Smooth muscle cell of the brain vasculature (primary cell): ENCODE measurements at regions not wholly inside any gene's neighbourhood (a gene's known extent, or its start where the extent isn't known, plus 50 kb on each side); places are given as distances from the start of the nearest gene placed in this dataset.

Experiments used
- DNase-seq: peaks from one replicate; pipeline ENCODE4 v3.0.0-alpha.2; 2012; ENCODE audit warnings: low read depth, low spot score

- DNase-seq, result no peak
Measured at GRCh38 chr11:8340296-8340695, 76.6 kb upstream of the LMO1 start.

GRCh38 chr11:8339592-8340022 lies 75.9 kb upstream of the LMO1 start:
- DNase-seq, result no peak

GRCh38 chr11:8338138-8338537 lies 74.5 kb upstream of the LMO1 start:
- no peak for DNase-seq

GRCh38 chr11:8337130-8337795 lies 73.6 kb upstream of the LMO1 start:
- no peak for DNase-seq

- no peak for DNase-seq
Measured at GRCh38 chr11:8336356-8337129, 72.9 kb upstream of the LMO1 start.

- no peak for DNase-seq
Measured at GRCh38 chr11:8335683-8336082, 72.0 kb upstream of the LMO1 start.

- no peak for DNase-seq
Measured at GRCh38 chr11:8335186-8335585, 71.5 kb upstream of the LMO1 start.

- DNase-seq, result no peak
Measured at GRCh38 chr11:8333811-8334401, 70.2 kb upstream of the LMO1 start.

- no peak for DNase-seq
Measured at GRCh38 chr11:8333376-8333775, 69.7 kb upstream of the LMO1 start.

- DNase-seq, result no peak
Measured at GRCh38 chr11:8332891-8333290, 69.2 kb upstream of the LMO1 start.

- no peak for DNase-seq
Measured at GRCh38 chr11:8332196-8332595, 68.5 kb upstream of the LMO1 start.

- DNase-seq, result no peak
Measured at GRCh38 chr11:8331767-8332166, 68.1 kb upstream of the LMO1 start.

- DNase-seq, result no peak
Measured at GRCh38 chr11:8330896-8331295, 67.2 kb upstream of the LMO1 start.

- no peak for DNase-seq
Measured at GRCh38 chr11:8330404-8330803, 66.7 kb upstream of the LMO1 start.

GRCh38 chr11:8329847-8330361 lies 66.2 kb upstream of the LMO1 start:
- no peak for DNase-seq

GRCh38 chr11:8329336-8329735 lies 65.7 kb upstream of the LMO1 start:
- DNase-seq, result no peak

GRCh38 chr11:8328848-8329330 lies 65.2 kb upstream of the LMO1 start:
- peak; percentile 31 for DNase-seq

GRCh38 chr11:8328231-8328794 lies 64.6 kb upstream of the LMO1 start:
- DNase-seq, result no peak

- no peak for DNase-seq
Measured at GRCh38 chr11:8327761-8328192, 64.1 kb upstream of the LMO1 start.

- no peak for DNase-seq
Measured at GRCh38 chr11:8326337-8326736, 62.7 kb upstream of the LMO1 start.

GRCh38 chr11:8325591-8326304 lies 62.1 kb upstream of the LMO1 start:
- DNase-seq, result no peak
